Neural crest cell (in vitro differentiated cells): ENCODE measurements at regions not wholly inside any gene's neighbourhood (a gene's known extent, or its start where the extent isn't known, plus 50 kb on each side); places are given as distances from the start of the nearest gene placed in this dataset.

Experiments used
- DNase-seq: peaks from one replicate; pipeline ENCODE4 v3.0.0; 2021; ENCODE audit warnings: low read depth, mixed read lengths, low spot score
- H3K27ac Mint-ChIP-seq: one replicate; pipeline ENCODE4 v1.8.0; 2021; ENCODE audit warnings: mild to moderate bottlenecking, mixed read lengths; ENCODE audit not compliant: unreplicated experiment
- H3K27me3 Mint-ChIP-seq: 2 replicates; pipeline ENCODE4 v1.8.0; 2021; ENCODE audit warnings: low read depth, mild to moderate bottlenecking, mixed read lengths
- H3K36me3 Mint-ChIP-seq: 2 replicates; pipeline ENCODE4 v1.8.0; 2021; ENCODE audit warnings: low read depth, mild to moderate bottlenecking, mixed read lengths
- H3K4me1 Mint-ChIP-seq: 2 replicates; pipeline ENCODE4 v1.8.0; 2021; ENCODE audit warnings: mixed read lengths
- H3K4me3 Mint-ChIP-seq: one replicate; pipeline ENCODE4 v1.8.0; 2021; ENCODE audit warnings: mild to moderate bottlenecking, mixed read lengths
- H3K9me3 Mint-ChIP-seq: 2 replicates; pipeline ENCODE4 v1.8.0; 2021; ENCODE audit warnings: mixed read lengths
- TF ChIP-seq, protein P1 (sequence below): fragments of 200-600 bp; sonication (generic); conservative IDR thresholded peaks from 2 replicates; pipeline ENCODE4 v1.5.0; 2021; ENCODE audit warnings: antibody characterized with exemption, mild to moderate bottlenecking

- Mint-ChIP-seq H3K4me3 (no peak overlapping the region), H3K4me1 (no peaks in the 10 kb centered on the region), H3K27me3 (peaks cover 23% of the 10 kb centered on the region), H3K9me3 (no peaks in the 10 kb centered on the region), H3K36me3 (no peaks in the 10 kb centered on the region), H3K27ac (no peak overlapping the region)
- TF ChIP-seq, protein P1, sequence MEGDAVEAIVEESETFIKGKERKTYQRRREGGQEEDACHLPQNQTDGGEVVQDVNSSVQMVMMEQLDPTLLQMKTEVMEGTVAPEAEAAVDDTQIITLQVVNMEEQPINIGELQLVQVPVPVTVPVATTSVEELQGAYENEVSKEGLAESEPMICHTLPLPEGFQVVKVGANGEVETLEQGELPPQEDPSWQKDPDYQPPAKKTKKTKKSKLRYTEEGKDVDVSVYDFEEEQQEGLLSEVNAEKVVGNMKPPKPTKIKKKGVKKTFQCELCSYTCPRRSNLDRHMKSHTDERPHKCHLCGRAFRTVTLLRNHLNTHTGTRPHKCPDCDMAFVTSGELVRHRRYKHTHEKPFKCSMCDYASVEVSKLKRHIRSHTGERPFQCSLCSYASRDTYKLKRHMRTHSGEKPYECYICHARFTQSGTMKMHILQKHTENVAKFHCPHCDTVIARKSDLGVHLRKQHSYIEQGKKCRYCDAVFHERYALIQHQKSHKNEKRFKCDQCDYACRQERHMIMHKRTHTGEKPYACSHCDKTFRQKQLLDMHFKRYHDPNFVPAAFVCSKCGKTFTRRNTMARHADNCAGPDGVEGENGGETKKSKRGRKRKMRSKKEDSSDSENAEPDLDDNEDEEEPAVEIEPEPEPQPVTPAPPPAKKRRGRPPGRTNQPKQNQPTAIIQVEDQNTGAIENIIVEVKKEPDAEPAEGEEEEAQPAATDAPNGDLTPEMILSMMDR: no peak
- no peak for DNase-seq
Measured at GRCh38 chr6:106918115-106918514, 56.4 kb downstream of the CD24 start.

DNA sequence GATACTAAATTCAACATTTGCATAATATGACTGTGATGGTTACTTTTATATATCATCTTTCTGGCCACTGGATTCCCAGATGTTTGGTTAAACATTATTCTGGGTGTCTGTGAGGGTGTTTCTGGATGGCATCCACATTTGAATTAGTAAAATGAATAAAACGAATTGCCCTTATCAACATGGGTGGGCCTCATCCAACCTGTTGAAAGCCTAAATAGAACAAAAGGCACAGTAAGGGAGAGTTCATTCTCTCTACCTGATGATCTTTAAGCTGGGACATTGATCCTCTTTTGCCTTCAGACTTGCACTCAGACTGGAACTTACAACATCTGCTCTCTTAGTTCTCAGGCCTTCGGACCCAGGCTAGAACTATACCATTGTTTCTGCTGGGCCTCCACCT lies 57.6 kb downstream of the CD24 start:
- Mint-ChIP-seq H3K27ac (no peak overlapping the region), H3K4me1 (no peaks in the 10 kb centered on the region), H3K36me3 (no peaks in the 10 kb centered on the region), H3K9me3 (no peaks in the 10 kb centered on the region), H3K4me3 (no peak overlapping the region), H3K27me3 (peaks cover 23% of the 10 kb centered on the region)
- TF ChIP-seq, protein P1: no peak
- no peak for DNase-seq

DNA sequence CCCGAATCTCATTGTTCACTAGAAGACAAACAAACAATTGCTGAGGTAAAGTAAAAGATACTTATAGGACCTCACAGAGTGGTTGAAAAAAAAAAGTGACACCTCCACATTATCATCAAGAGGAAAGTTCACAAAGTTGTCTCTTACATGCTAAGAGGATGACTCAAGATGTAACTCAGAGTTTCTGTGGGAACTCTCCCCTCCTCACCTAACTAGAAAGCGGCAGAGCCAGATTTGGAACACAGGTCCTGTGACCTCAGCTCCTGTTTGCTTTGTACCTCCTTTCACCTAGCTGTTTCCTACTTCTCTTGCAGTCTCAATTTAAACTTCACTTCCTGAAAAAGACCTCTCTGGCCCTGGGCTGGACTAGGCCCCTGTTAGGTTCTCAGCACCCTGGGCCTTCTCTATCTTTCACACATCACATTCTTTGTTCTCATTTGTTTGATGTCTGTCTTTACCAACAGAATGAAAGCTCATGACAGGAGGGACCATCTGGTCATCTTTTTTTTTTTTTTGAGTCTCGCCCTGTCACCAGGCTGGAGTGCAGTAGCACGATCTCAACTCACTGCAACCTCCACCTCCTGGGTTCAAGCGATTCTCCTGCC lies 60.8 kb downstream of the CD24 start:
- no peaks in the 10 kb centered on the region for H3K4me1 Mint-ChIP-seq
- DNase-seq: no peak
- H3K27ac Mint-ChIP-seq: no peak overlapping the region
- H3K9me3 Mint-ChIP-seq: peaks cover 2% of the 10 kb centered on the region
- TF ChIP-seq, protein P1: no peak
- H3K4me3 Mint-ChIP-seq: no peak overlapping the region
- H3K27me3 Mint-ChIP-seq: peaks cover 11% of the 10 kb centered on the region
- H3K36me3 Mint-ChIP-seq: no peaks in the 10 kb centered on the region

- TF ChIP-seq, protein P1: no peak
- no peak overlapping the region for H3K4me3 Mint-ChIP-seq
- H3K4me1 Mint-ChIP-seq: no peaks in the 10 kb centered on the region
- H3K9me3 Mint-ChIP-seq: peaks cover 2% of the 10 kb centered on the region
- no peak for DNase-seq
- no peaks in the 10 kb centered on the region for H3K36me3 Mint-ChIP-seq
- H3K27ac Mint-ChIP-seq: no peak overlapping the region
- peaks cover 5% of the 10 kb centered on the region for H3K27me3 Mint-ChIP-seq
Measured at GRCh38 chr6:106913111-106913510, 61.4 kb downstream of the CD24 start.

- H3K27me3 Mint-ChIP-seq: no peaks in the 10 kb centered on the region
- no peaks in the 10 kb centered on the region for H3K36me3 Mint-ChIP-seq
- no peak for DNase-seq
- peaks cover 2% of the 10 kb centered on the region for H3K9me3 Mint-ChIP-seq
- H3K4me3 Mint-ChIP-seq: no peak overlapping the region
- TF ChIP-seq, protein P1: no peak
- H3K4me1 Mint-ChIP-seq: no peaks in the 10 kb centered on the region
- H3K27ac Mint-ChIP-seq: no peak overlapping the region
Measured at GRCh38 chr6:106912091-106912490, 62.4 kb downstream of the CD24 start.
